ENCODE measurements at regions not wholly inside any gene's neighbourhood (a gene's known extent, or its start where the extent isn't known, plus 50 kb on each side); places are given as distances from the start of the nearest gene placed in this dataset.

DNA sequence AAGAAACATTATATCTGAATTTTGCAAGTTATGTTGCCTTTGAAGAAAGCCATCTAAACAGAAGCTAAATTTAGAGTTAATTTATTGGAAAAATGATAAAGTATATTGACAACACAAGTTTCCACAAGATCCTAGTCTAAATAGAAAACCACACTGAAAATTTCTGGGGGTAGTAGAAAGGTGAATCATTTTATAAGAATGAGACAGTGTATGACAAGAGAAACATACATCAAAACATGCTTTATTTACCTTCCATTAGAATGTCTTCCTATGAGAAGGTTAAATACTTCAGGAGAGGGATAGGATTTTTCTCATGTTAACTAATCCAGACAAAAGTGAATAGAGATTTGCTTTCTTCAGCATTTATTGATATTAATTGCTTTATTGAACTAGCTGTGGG lies 1389.8 kb upstream of the ZEB2 start:
- Histone ChIP-seq H4K20me1 (ENCODE audit: control insufficient read depth, insufficient read depth, insufficient read length) (no peaks in the 10 kb centered on the region), H2BK15ac (ENCODE audit: low read depth, low read length) (no peak overlapping the region), H2BK120ac (ENCODE audit: low read depth, low read length, poor library complexity, severe bottlenecking) (no peak overlapping the region), H2AK5ac (ENCODE audit: insufficient read length, low read length) (no peak overlapping the region), H3K14ac (ENCODE audit: insufficient read depth, low read length) (no peak overlapping the region), H3K27me3 (ENCODE audit: insufficient read depth, low read length) (no peaks in the 10 kb centered on the region), H3T11ph (ENCODE audit: low read length) (no peak overlapping the region), H3K23me2 (ENCODE audit: insufficient read length, low read depth, low read length, poor library complexity, severe bottlenecking) (no peaks in the 10 kb centered on the region), H4K8ac (replicated peaks; ENCODE audit: insufficient read length, low read depth, low read length) (no peak overlapping the region), H3K18ac (ENCODE audit: insufficient read length, low read depth, low read length) (no peak overlapping the region), H3K4me1 (ENCODE audit: insufficient read depth, low read length) (no peaks in the 10 kb centered on the region; the same call in 1 of the 2 replicates), H3K4me2 (ENCODE audit: insufficient read depth, insufficient read length, low read length) (no peak overlapping the region), H3K4ac (ENCODE audit: low read depth, low read length) (no peak overlapping the region), H2BK12ac (ENCODE audit: insufficient read length, low read depth, low read length) (no peak overlapping the region), H3K9ac (ENCODE audit: extremely low read depth, insufficient read length, low read length) (no peak overlapping the region), H3K9me3 (ENCODE audit: control insufficient read depth, low read depth, low read length) (no peaks in the 10 kb centered on the region), H3K79me2 (ENCODE audit: insufficient read depth, low read length) (no peaks in the 10 kb centered on the region), H4K91ac (ENCODE audit: insufficient read length, low read depth, low read length) (no peak overlapping the region), H3K27ac (ENCODE audit: insufficient read length, low read depth, low read length) (no peak overlapping the region), H3K56ac (ENCODE audit: insufficient read length, low read depth, low read length) (no peak overlapping the region), H4K5ac (ENCODE audit: insufficient read length, low read depth, low read length) (no peak overlapping the region), H2BK5ac (ENCODE audit: insufficient read length, low read length) (no peak overlapping the region), H3K79me1 (ENCODE audit: insufficient read depth, low read depth, low read length, poor library complexity, severe bottlenecking) (no peaks in the 10 kb centered on the region), H2AFZ (ENCODE audit: low read length) (no peak overlapping the region), H2BK20ac (ENCODE audit: low read depth, low read length, poor library complexity, severe bottlenecking) (no peak overlapping the region), H3K23ac (ENCODE audit: insufficient read length, low read depth, low read length) (no peak overlapping the region)
- DNase-seq, result no peak
- TF ChIP-seq, protein P1, sequence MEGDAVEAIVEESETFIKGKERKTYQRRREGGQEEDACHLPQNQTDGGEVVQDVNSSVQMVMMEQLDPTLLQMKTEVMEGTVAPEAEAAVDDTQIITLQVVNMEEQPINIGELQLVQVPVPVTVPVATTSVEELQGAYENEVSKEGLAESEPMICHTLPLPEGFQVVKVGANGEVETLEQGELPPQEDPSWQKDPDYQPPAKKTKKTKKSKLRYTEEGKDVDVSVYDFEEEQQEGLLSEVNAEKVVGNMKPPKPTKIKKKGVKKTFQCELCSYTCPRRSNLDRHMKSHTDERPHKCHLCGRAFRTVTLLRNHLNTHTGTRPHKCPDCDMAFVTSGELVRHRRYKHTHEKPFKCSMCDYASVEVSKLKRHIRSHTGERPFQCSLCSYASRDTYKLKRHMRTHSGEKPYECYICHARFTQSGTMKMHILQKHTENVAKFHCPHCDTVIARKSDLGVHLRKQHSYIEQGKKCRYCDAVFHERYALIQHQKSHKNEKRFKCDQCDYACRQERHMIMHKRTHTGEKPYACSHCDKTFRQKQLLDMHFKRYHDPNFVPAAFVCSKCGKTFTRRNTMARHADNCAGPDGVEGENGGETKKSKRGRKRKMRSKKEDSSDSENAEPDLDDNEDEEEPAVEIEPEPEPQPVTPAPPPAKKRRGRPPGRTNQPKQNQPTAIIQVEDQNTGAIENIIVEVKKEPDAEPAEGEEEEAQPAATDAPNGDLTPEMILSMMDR (conservative IDR thresholded peaks at IDR 0.05), result no peak
- no peaks in the 10 kb centered on the region for H3K9me3 Mint-ChIP-seq
- no peak overlapping the region for H3K4me3 Mint-ChIP-seq
- H3K27me3 Mint-ChIP-seq (ENCODE audit: low read depth), result no peaks in the 10 kb centered on the region
- H3K4me1 Mint-ChIP-seq, result peaks cover 11 to 17% of the 10 kb centered on the region in 2 experiments
- H3K36me3 Mint-ChIP-seq (ENCODE audit: insufficient read depth in 1 of 3, low read depth in 3 of 3), result no peaks in the 10 kb centered on the region
- H3K27ac Mint-ChIP-seq, result no peak overlapping the region
